Upper lobe of left lung (tissue), 4 donors: ENCODE measurements at regions not wholly inside any gene's neighbourhood (a gene's known extent, or its start where the extent isn't known, plus 50 kb on each side); places are given as distances from the start of the nearest gene placed in this dataset.

ENCODE experiments used
- EP300 ChIP-seq, 4 donors: sonication (generic); formaldehyde crosslinking; IDR thresholded peaks; one replicate each; pipeline ENCODE4 v1.5.1; 2017; ENCODE audit warnings: antibody characterized with exemption in 4 of 4, control low read depth in 2 of 4
- POLR2A ChIP-seq, 4 donors: fragments of 450-650 bp; IDR thresholded peaks; one replicate each; pipeline ENCODE4 v1.5.1; 2016 to 2017; ENCODE audit warnings: antibody characterized with exemption in 4 of 4, mild to moderate bottlenecking in 2 of 4
- TF ChIP-seq, protein P1 (sequence below), 6 experiments: fragments of 450-650 bp in 4 of 6; fragments of 200-600 bp in 2 of 6; sonication (generic) in 2 of 6; IDR thresholded peaks; one replicate each; pipeline ENCODE4 v1.5.1; 2016 to 2019; ENCODE audit warnings: antibody characterized with exemption in 6 of 6

DNA sequence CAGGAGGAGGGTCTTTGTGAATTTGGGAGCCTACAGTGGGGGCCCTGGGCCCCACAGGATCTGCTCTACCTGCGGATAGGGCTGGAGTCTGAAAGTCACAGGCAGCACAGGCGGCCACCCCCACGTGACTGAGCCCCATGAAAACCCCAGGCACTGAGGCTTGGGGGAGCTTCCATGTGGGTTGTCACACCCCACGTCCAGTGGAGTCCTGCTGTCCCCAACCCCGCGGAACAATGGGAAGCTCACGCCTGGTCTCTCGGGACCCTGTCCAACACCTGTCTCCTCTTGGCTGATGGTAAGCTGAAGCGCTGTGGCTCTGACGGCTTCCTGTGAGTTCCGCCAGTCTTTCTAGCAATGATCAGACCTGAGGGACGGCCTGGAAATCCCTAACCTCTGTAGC lies 85.8 kb downstream of the PTGR3 start:
- TF ChIP-seq POLR2A (IDR thresholded peaks at IDR 0.05), result no peak
- TF ChIP-seq EP300 (IDR thresholded peaks at IDR 0.05), result no peak
- TF ChIP-seq, protein P1, sequence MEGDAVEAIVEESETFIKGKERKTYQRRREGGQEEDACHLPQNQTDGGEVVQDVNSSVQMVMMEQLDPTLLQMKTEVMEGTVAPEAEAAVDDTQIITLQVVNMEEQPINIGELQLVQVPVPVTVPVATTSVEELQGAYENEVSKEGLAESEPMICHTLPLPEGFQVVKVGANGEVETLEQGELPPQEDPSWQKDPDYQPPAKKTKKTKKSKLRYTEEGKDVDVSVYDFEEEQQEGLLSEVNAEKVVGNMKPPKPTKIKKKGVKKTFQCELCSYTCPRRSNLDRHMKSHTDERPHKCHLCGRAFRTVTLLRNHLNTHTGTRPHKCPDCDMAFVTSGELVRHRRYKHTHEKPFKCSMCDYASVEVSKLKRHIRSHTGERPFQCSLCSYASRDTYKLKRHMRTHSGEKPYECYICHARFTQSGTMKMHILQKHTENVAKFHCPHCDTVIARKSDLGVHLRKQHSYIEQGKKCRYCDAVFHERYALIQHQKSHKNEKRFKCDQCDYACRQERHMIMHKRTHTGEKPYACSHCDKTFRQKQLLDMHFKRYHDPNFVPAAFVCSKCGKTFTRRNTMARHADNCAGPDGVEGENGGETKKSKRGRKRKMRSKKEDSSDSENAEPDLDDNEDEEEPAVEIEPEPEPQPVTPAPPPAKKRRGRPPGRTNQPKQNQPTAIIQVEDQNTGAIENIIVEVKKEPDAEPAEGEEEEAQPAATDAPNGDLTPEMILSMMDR (IDR thresholded peaks at IDR 0.05), result no peak
